HG02973 (cell line): ENCODE measurements at regions not wholly inside any gene's neighbourhood (a gene's known extent, or its start where the extent isn't known, plus 50 kb on each side); places are given as distances from the start of the nearest gene placed in this dataset.

Source experiments
- ATAC-seq: cut with Tn5 transposase; IDR thresholded peaks from one replicate; pipeline ENCODE4 v1.9.1; 2021; ENCODE audit warnings: moderate library complexity; ENCODE audit not compliant: unreplicated experiment

- ATAC-seq = no peak
These were observed 1017.8 kb upstream of the CHAC2 start for GRCh38 chr2:52749764-52750163.

GRCh38 chr2:52745144-52745543 is 1022.5 kb upstream of the CHAC2 start:
- ATAC-seq = no peak

- ATAC-seq = no peak
These were observed 1034.7 kb upstream of the CHAC2 start for GRCh38 chr2:52732849-52733395.

- ATAC-seq = no peak
These were observed 1043.0 kb upstream of the CHAC2 start for GRCh38 chr2:52724585-52724984.

- ATAC-seq = no peak
These were observed 1049.8 kb upstream of the CHAC2 start for GRCh38 chr2:52717836-52718235.

GRCh38 chr2:52710810-52711618 is 1056.6 kb upstream of the CHAC2 start:
- no peak for ATAC-seq

- ATAC-seq = no peak
These were observed 1063.4 kb upstream of the CHAC2 start for GRCh38 chr2:52704251-52704650.

GRCh38 chr2:52703004-52703403 is 1064.6 kb upstream of the CHAC2 start:
- no peak for ATAC-seq

GRCh38 chr2:52698408-52698807 is 1069.2 kb upstream of the CHAC2 start:
- no peak for ATAC-seq

GRCh38 chr2:52697690-52698089 is 1069.9 kb upstream of the CHAC2 start:
- ATAC-seq = no peak

- ATAC-seq = no peak
These were observed 1071.9 kb upstream of the CHAC2 start for GRCh38 chr2:52695731-52696130.

- no peak for ATAC-seq
These were observed 1080.7 kb upstream of the CHAC2 start for GRCh38 chr2:52686935-52687334.

- ATAC-seq = no peak
These were observed 1091.5 kb upstream of the CHAC2 start for GRCh38 chr2:52676056-52676455.

- no peak for ATAC-seq
These were observed 1098.9 kb upstream of the CHAC2 start for GRCh38 chr2:52668724-52669123.

GRCh38 chr2:52659546-52659945 is 1108.1 kb upstream of the CHAC2 start:
- ATAC-seq = no peak

- ATAC-seq = no peak
These were observed 1109.0 kb upstream of the CHAC2 start for GRCh38 chr2:52658598-52658997.

- no peak for ATAC-seq
These were observed 1127.9 kb upstream of the CHAC2 start for GRCh38 chr2:52639692-52640091.

- ATAC-seq = no peak
These were observed 1135.1 kb upstream of the CHAC2 start for GRCh38 chr2:52632543-52632942.

GRCh38 chr2:52629944-52630343 is 1137.7 kb upstream of the CHAC2 start:
- no peak for ATAC-seq

- no peak for ATAC-seq
These were observed 1138.1 kb upstream of the CHAC2 start for GRCh38 chr2:52629531-52629930.

- no peak for ATAC-seq
These were observed 1145.3 kb upstream of the CHAC2 start for GRCh38 chr2:52622266-52622665.

- no peak for ATAC-seq
These were observed 1154.5 kb upstream of the CHAC2 start for GRCh38 chr2:52613064-52613463.

GRCh38 chr2:52611759-52612158 is 1155.8 kb upstream of the CHAC2 start:
- ATAC-seq = no peak
